Endothelial cell (in vitro differentiated cells): ENCODE measurements at regions not wholly inside any gene's neighbourhood (a gene's known extent, or its start where the extent isn't known, plus 50 kb on each side); places are given as distances from the start of the nearest gene placed in this dataset.
A peak's percentile ranks its signal among the peaks of the same experiment; 100 is the strongest.

ENCODE experiments used
- DNase-seq: peaks from one replicate; pipeline ENCODE4 v3.0.0; 2021; ENCODE audit warnings: low spot score
- H3K27ac Mint-ChIP-seq: one replicate; pipeline ENCODE4 v1.8.0; 2021; ENCODE audit warnings: mixed read lengths, inconsistent platforms; ENCODE audit not compliant: unreplicated experiment
- H3K27me3 Mint-ChIP-seq: one replicate; pipeline ENCODE4 v1.8.0; 2021; ENCODE audit warnings: mild to moderate bottlenecking, moderate library complexity, mixed read lengths, inconsistent platforms; ENCODE audit not compliant: unreplicated experiment
- H3K36me3 Mint-ChIP-seq: one replicate; pipeline ENCODE4 v1.8.0; 2021; ENCODE audit warnings: mild to moderate bottlenecking, low read depth, mixed read lengths, inconsistent platforms; ENCODE audit not compliant: unreplicated experiment
- H3K4me1 Mint-ChIP-seq: one replicate; pipeline ENCODE4 v1.8.0; 2021; ENCODE audit warnings: mild to moderate bottlenecking, mixed read lengths, inconsistent platforms; ENCODE audit not compliant: unreplicated experiment
- H3K4me3 Mint-ChIP-seq: one replicate; pipeline ENCODE4 v1.8.0; 2021; ENCODE audit warnings: mild to moderate bottlenecking, mixed read lengths, inconsistent platforms; ENCODE audit not compliant: unreplicated experiment
- H3K9me3 Mint-ChIP-seq: one replicate; pipeline ENCODE4 v1.8.0; 2021; ENCODE audit warnings: mixed read lengths, inconsistent platforms; ENCODE audit not compliant: unreplicated experiment
- TF ChIP-seq, protein P1 (sequence below): fragments of 200-600 bp; sonication (generic); IDR thresholded peaks from one replicate; pipeline ENCODE4 v1.5.0; 2021; ENCODE audit warnings: antibody characterized with exemption; ENCODE audit not compliant: unreplicated experiment

DNA sequence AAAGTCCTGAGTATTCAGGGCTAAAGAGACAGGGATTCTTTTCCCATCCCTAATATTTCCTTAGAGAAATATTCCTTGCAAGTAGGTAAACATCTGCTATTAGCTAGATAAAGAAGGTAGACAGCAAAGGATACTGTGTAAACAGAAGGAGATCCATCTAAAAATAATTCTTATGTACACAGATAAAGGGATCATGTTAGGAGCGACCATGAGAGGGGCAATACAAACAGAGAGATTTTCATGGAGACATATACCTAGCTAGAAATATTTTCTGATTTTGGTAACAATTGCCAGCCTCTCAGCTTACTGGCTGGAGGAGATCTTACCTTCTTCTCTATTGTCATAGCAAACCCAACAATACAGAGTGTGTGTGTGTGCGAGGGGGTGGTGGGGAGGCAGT lies 184.6 kb upstream of the DMAC1 start:
- H3K4me3 Mint-ChIP-seq = no peak overlapping the region
- TF ChIP-seq, protein P1, sequence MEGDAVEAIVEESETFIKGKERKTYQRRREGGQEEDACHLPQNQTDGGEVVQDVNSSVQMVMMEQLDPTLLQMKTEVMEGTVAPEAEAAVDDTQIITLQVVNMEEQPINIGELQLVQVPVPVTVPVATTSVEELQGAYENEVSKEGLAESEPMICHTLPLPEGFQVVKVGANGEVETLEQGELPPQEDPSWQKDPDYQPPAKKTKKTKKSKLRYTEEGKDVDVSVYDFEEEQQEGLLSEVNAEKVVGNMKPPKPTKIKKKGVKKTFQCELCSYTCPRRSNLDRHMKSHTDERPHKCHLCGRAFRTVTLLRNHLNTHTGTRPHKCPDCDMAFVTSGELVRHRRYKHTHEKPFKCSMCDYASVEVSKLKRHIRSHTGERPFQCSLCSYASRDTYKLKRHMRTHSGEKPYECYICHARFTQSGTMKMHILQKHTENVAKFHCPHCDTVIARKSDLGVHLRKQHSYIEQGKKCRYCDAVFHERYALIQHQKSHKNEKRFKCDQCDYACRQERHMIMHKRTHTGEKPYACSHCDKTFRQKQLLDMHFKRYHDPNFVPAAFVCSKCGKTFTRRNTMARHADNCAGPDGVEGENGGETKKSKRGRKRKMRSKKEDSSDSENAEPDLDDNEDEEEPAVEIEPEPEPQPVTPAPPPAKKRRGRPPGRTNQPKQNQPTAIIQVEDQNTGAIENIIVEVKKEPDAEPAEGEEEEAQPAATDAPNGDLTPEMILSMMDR = no peak
- DNase-seq = no peak
- no peaks in the 10 kb centered on the region for H3K9me3 Mint-ChIP-seq
- H3K27ac Mint-ChIP-seq = no peak overlapping the region
- no peaks in the 10 kb centered on the region for H3K27me3 Mint-ChIP-seq
- H3K36me3 Mint-ChIP-seq = no peaks in the 10 kb centered on the region
- H3K4me1 Mint-ChIP-seq = peaks cover 19% of the 10 kb centered on the region

DNA sequence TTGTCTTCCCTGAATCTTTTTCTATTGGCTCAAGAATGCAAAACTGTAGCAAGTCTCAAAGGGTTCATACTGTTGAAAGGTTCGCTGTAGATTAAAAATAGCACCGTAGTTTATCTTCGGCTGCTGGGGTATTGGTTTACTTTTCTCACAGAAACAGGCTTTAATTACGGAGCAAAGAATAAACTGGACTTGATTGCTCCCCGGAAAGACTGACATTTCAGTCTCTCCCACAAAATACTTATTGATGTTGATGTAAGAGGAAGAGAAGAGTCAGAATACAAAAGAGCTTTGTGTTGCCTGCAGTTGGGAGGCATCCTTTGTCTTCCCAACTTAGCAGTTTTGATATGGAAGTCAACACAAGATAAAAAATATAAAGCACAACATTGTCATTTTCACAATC lies 183.9 kb upstream of the DMAC1 start:
- TF ChIP-seq, protein P1 = no peak
- H3K9me3 Mint-ChIP-seq = no peaks in the 10 kb centered on the region
- no peak for DNase-seq
- H3K27me3 Mint-ChIP-seq = no peaks in the 10 kb centered on the region
- no peak overlapping the region for H3K4me3 Mint-ChIP-seq
- H3K36me3 Mint-ChIP-seq = no peaks in the 10 kb centered on the region
- peaks cover 19% of the 10 kb centered on the region for H3K4me1 Mint-ChIP-seq
- H3K27ac Mint-ChIP-seq = peak overlapping the region; percentile 39

DNA sequence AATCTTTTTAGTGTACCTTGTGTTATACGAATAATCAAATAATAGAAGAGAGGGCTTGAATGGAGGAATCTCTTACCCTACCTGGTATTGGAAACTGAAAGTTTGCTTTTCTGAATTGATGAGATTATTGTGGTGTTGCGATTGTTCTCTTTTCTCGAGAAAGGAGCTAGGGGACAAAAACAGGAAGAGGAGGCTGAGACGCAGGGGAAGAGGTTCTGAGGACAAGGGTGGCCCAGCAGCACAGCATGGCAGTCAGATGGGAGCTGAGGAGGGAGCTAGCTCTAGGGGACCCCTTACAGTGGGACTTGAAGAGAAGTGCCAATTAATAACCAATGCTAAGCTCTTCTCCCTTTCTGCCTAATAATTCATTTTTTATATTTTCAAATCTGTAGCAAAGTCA lies 183.3 kb upstream of the DMAC1 start:
- Mint-ChIP-seq H3K4me3 (no peak overlapping the region), H3K9me3 (no peaks in the 10 kb centered on the region), H3K27me3 (no peaks in the 10 kb centered on the region), H3K27ac (peak overlapping the region; percentile 70), H3K4me1 (peaks cover 19% of the 10 kb centered on the region), H3K36me3 (no peaks in the 10 kb centered on the region)
- no peak for DNase-seq
- TF ChIP-seq, protein P1 = no peak

DNA sequence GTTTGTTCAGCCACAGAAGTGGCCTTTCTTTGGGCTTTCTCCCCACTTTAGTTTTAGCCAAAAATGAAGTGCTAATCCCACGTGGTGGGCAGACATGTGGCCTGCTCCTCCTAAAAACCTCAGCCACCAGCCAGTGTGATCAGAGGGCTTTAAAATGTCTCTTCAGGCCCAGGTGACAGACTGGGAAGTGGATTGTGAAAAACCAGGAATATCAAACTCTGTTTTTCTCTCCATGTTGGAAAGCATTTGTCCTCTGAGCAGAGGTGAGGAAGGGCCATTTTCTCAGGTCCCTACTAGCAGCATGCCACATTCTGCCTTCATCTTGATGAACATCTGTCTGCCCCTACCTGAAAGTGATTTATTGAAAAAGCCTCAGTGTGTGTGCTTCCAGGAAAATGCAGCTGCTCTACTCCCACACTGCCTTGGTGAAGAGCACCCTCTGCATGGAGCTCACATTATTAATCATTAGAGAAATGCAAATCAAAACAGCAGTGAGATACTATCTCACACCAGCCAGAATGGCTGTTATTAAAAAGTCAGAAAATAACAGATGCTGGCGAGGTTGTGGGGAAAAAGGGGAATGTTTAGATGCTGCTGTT lies 181.2 kb upstream of the DMAC1 start:
- H3K27me3 Mint-ChIP-seq = no peaks in the 10 kb centered on the region
- TF ChIP-seq, protein P1 = no peak
- no peaks in the 10 kb centered on the region for H3K36me3 Mint-ChIP-seq
- no peak overlapping the region for H3K4me3 Mint-ChIP-seq
- no peak for DNase-seq
- peaks cover 22% of the 10 kb centered on the region for H3K4me1 Mint-ChIP-seq
- H3K9me3 Mint-ChIP-seq = no peaks in the 10 kb centered on the region
- H3K27ac Mint-ChIP-seq = no peak overlapping the region

DNA sequence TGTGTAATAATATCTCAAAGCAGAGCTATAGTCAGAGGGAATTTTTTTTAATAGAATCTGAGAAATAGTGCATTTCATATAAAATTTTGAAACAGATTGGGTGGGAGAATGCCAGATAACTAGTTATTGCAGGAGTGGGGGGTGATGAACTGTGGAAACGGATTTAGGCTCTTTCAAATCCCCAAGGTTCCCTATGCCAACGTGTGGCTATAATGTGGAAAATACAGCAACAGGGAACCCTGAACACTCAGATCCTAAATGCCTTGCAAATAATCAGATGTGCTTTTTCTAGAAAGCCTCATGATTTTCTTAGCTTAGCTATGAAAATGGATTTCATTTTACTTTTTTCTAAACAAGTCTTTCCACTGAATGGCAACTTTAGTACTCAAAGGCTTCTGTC lies 180.5 kb upstream of the DMAC1 start:
- DNase-seq = no peak
- Mint-ChIP-seq H3K4me1 (peaks cover 22% of the 10 kb centered on the region), H3K9me3 (no peaks in the 10 kb centered on the region), H3K27me3 (no peaks in the 10 kb centered on the region), H3K27ac (no peak overlapping the region), H3K4me3 (no peak overlapping the region), H3K36me3 (no peaks in the 10 kb centered on the region)
- TF ChIP-seq, protein P1 = no peak
